Ovary (tissue), 3 donors: ENCODE measurements at regions not wholly inside any gene's neighbourhood (a gene's known extent, or its start where the extent isn't known, plus 50 kb on each side); places are given as distances from the start of the nearest gene placed in this dataset.

ENCODE experiments used
- POLR2A ChIP-seq: fragments of 450-650 bp; IDR thresholded peaks from one replicate; pipeline ENCODE4 v1.6.1; 2017; ENCODE audit warnings: antibody characterized with exemption, mild to moderate bottlenecking, moderate library complexity
- TF ChIP-seq, protein P1 (sequence below), 3 donors: fragments of 450-650 bp in 2 of 3; fragments of 200-600 bp in 1 of 3; IDR thresholded peaks; one replicate each; pipeline versions ENCODE4 v1.5.1 to v1.8.0; 2016 to 2022; ENCODE audit warnings: antibody characterized with exemption in 3 of 3, mild to moderate bottlenecking in 1 of 3
- donor health status: DM: no; HTN: no; CAD: no.

DNA sequence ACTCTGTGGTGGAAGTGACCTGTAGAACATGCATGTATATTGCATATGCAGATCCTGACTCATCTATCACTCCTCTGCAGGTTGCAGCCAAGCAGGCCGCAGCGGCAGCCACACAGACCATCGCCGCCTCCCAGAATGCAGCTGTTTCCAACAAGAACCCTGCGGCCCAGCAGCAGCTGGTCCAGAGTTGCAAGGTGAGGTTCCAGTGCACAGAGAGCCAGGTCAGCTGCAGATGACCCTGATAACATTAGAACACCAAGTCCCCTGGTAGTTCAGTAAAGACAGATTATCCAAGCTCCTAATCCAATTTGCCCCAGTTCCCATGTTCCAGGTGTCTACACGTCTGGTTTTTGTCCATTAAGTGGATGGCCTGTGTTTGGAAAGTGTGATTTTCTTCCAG, 325.1 kb upstream of the TPM1 start:
- TF ChIP-seq, protein P1, sequence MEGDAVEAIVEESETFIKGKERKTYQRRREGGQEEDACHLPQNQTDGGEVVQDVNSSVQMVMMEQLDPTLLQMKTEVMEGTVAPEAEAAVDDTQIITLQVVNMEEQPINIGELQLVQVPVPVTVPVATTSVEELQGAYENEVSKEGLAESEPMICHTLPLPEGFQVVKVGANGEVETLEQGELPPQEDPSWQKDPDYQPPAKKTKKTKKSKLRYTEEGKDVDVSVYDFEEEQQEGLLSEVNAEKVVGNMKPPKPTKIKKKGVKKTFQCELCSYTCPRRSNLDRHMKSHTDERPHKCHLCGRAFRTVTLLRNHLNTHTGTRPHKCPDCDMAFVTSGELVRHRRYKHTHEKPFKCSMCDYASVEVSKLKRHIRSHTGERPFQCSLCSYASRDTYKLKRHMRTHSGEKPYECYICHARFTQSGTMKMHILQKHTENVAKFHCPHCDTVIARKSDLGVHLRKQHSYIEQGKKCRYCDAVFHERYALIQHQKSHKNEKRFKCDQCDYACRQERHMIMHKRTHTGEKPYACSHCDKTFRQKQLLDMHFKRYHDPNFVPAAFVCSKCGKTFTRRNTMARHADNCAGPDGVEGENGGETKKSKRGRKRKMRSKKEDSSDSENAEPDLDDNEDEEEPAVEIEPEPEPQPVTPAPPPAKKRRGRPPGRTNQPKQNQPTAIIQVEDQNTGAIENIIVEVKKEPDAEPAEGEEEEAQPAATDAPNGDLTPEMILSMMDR (IDR thresholded peaks at IDR 0.05) = no peak
- TF ChIP-seq POLR2A = no peak
